ENCODE measurements at regions not wholly inside any gene's neighbourhood (a gene's known extent, or its start where the extent isn't known, plus 50 kb on each side); places are given as distances from the start of the nearest gene placed in this dataset.

DNA sequence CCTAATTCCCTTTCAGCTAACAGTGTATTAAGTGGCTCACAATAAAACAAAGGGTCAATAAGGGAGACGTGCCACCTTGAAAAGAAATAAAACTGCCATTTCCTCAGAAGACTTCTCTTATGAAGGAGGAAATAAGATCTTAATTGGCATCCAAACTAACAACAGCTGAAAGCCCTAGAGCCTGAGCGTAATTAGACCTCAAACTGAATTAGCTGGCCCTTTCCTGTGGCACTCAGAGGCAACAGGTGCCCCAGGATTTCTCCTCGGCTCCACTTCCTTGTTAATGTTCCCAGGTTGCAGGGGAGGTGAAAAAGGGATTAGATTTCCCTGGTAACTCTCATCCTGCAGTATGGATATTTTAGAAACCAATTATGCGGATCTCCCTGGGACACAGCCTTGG, 804.3 kb downstream of the DCDC2C start:
- TF ChIP-seq, protein P1, sequence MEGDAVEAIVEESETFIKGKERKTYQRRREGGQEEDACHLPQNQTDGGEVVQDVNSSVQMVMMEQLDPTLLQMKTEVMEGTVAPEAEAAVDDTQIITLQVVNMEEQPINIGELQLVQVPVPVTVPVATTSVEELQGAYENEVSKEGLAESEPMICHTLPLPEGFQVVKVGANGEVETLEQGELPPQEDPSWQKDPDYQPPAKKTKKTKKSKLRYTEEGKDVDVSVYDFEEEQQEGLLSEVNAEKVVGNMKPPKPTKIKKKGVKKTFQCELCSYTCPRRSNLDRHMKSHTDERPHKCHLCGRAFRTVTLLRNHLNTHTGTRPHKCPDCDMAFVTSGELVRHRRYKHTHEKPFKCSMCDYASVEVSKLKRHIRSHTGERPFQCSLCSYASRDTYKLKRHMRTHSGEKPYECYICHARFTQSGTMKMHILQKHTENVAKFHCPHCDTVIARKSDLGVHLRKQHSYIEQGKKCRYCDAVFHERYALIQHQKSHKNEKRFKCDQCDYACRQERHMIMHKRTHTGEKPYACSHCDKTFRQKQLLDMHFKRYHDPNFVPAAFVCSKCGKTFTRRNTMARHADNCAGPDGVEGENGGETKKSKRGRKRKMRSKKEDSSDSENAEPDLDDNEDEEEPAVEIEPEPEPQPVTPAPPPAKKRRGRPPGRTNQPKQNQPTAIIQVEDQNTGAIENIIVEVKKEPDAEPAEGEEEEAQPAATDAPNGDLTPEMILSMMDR (IDR thresholded peaks at IDR 0.05), result no peak
- no peak for TF ChIP-seq ZFX (IDR thresholded peaks at IDR 0.05; ENCODE audit: borderline replicate concordance)
